ENCODE measurements at regions not wholly inside any gene's neighbourhood (a gene's known extent, or its start where the extent isn't known, plus 50 kb on each side); places are given as distances from the start of the nearest gene placed in this dataset.

- no peak for DNase-seq (ENCODE audit: low spot score)
Observed at GRCh38 chr2:150047620-150048222, 439.7 kb downstream of the RND3 start.

GRCh38 chr2:150046810-150047209, 440.7 kb downstream of the RND3 start:
- no peak for DNase-seq (ENCODE audit: low spot score)

- DNase-seq (ENCODE audit: low spot score): no peak
Observed at GRCh38 chr2:150046211-150046610, 441.3 kb downstream of the RND3 start.

- no peak for DNase-seq (ENCODE audit: low spot score)
Observed at GRCh38 chr2:150045601-150046000, 441.9 kb downstream of the RND3 start.

GRCh38 chr2:150043172-150043500, 444.3 kb downstream of the RND3 start:
- DNase-seq (ENCODE audit: low spot score): no peak

GRCh38 chr2:150042500-150043171, 444.8 kb downstream of the RND3 start:
- no peak for DNase-seq (ENCODE audit: low spot score)

GRCh38 chr2:150041722-150042425, 445.6 kb downstream of the RND3 start:
- no peak for DNase-seq (ENCODE audit: low spot score)

- DNase-seq (ENCODE audit: low spot score): no peak
Observed at GRCh38 chr2:150036622-150037021, 449.0 kb upstream of the MMADHC start.

GRCh38 chr2:150034665-150035064, 447.1 kb upstream of the MMADHC start:
- DNase-seq (ENCODE audit: low spot score): no peak

GRCh38 chr2:150030436-150031190, 443.0 kb upstream of the MMADHC start:
- no peak for DNase-seq (ENCODE audit: low spot score)

GRCh38 chr2:150028322-150028721, 440.7 kb upstream of the MMADHC start:
- no peak for DNase-seq (ENCODE audit: low spot score)

GRCh38 chr2:150027164-150027563, 439.6 kb upstream of the MMADHC start:
- no peak for DNase-seq (ENCODE audit: low spot score)

GRCh38 chr2:150023663-150024062, 436.1 kb upstream of the MMADHC start:
- no peak for DNase-seq (ENCODE audit: low spot score)

- DNase-seq (ENCODE audit: low spot score): no peak
Observed at GRCh38 chr2:150023044-150023443, 435.5 kb upstream of the MMADHC start.

GRCh38 chr2:150020937-150021673, 433.5 kb upstream of the MMADHC start:
- DNase-seq (ENCODE audit: low spot score): no peak

GRCh38 chr2:150020221-150020620, 432.6 kb upstream of the MMADHC start:
- no peak for DNase-seq (ENCODE audit: low spot score)

- no peak for DNase-seq (ENCODE audit: low spot score)
Observed at GRCh38 chr2:150019063-150019462, 431.5 kb upstream of the MMADHC start.

GRCh38 chr2:150012986-150013385, 425.4 kb upstream of the MMADHC start:
- DNase-seq (ENCODE audit: low spot score): no peak

GRCh38 chr2:150011161-150011730, 423.7 kb upstream of the MMADHC start:
- DNase-seq (ENCODE audit: low spot score): no peak

- DNase-seq (ENCODE audit: low spot score): no peak
Observed at GRCh38 chr2:150008901-150009300, 421.3 kb upstream of the MMADHC start.

- no peak for DNase-seq (ENCODE audit: low spot score)
Observed at GRCh38 chr2:150007815-150008430, 420.3 kb upstream of the MMADHC start.
